Gastroesophageal sphincter (tissue), 3 donors: ENCODE measurements at regions not wholly inside any gene's neighbourhood (a gene's known extent, or its start where the extent isn't known, plus 50 kb on each side); places are given as distances from the start of the nearest gene placed in this dataset.

ENCODE experiments used
- EP300 ChIP-seq: sonication (generic); formaldehyde crosslinking; IDR thresholded peaks from one replicate; pipeline ENCODE4 v1.6.1; 2017; ENCODE audit warnings: antibody characterized with exemption, mild to moderate bottlenecking
- TF ChIP-seq, protein P1 (sequence below), 4 experiments: fragments of 200-600 bp in 2 of 4; fragments of 450-650 bp in 2 of 4; sonication (generic) in 1 of 4; IDR thresholded peaks; one replicate each; pipeline ENCODE4 v1.5.1; 2017 to 2019; ENCODE audit warnings: antibody characterized with exemption in 4 of 4, mild to moderate bottlenecking in 2 of 4, moderate library complexity in 2 of 4

DNA sequence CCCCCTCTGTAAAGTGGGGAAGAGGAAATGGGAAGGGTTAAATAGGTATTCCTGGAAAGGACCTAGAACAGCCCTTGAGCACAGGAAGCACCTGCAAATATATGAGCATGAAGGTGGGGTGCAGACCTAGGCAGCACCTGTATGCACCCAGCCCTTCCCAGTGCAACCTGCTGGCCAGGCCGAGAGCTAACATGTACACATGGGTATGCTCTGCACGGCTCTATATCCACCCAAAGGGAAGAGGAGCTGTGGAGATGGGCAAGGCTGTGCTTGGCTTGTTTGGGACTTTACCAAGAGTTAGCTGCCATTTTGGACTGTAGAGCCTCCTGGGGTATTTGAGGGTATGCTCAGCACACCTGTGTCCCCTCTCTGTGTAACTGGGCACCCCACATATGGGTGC is 171.2 kb downstream of the KLF13 start:
- TF ChIP-seq, protein P1, sequence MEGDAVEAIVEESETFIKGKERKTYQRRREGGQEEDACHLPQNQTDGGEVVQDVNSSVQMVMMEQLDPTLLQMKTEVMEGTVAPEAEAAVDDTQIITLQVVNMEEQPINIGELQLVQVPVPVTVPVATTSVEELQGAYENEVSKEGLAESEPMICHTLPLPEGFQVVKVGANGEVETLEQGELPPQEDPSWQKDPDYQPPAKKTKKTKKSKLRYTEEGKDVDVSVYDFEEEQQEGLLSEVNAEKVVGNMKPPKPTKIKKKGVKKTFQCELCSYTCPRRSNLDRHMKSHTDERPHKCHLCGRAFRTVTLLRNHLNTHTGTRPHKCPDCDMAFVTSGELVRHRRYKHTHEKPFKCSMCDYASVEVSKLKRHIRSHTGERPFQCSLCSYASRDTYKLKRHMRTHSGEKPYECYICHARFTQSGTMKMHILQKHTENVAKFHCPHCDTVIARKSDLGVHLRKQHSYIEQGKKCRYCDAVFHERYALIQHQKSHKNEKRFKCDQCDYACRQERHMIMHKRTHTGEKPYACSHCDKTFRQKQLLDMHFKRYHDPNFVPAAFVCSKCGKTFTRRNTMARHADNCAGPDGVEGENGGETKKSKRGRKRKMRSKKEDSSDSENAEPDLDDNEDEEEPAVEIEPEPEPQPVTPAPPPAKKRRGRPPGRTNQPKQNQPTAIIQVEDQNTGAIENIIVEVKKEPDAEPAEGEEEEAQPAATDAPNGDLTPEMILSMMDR (IDR thresholded peaks at IDR 0.05) = no peak
- TF ChIP-seq EP300 = no peak
